GM21717 (cell line): ENCODE measurements at regions not wholly inside any gene's neighbourhood (a gene's known extent, or its start where the extent isn't known, plus 50 kb on each side); places are given as distances from the start of the nearest gene placed in this dataset.

ENCODE experiments used
- ATAC-seq: cut with Tn5 transposase; IDR thresholded peaks from one replicate; pipeline ENCODE4 v1.9.1; 2021; ENCODE audit warnings: mild to moderate bottlenecking, moderate library complexity; ENCODE audit not compliant: unreplicated experiment

DNA sequence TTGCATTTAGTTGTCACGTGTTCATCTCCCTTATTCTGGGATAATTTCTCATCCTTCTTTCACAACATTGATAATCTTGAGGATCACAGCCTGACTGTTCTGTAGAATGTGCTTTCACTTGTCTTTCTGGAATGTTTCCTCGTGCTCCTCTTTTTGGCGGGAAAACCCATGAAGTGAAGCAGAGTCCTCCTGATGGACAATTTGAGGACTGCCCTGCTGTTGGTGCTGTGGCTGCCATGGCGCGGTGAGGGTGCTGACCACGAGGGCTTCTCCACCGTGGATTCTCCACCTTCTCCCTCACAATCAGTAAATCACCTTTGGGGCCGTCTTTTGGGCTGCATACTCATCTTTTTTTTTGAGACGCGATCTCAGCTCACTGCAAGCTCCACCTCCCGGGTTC is 946.9 kb downstream of the BRD1 start:
- no peak for ATAC-seq

DNA sequence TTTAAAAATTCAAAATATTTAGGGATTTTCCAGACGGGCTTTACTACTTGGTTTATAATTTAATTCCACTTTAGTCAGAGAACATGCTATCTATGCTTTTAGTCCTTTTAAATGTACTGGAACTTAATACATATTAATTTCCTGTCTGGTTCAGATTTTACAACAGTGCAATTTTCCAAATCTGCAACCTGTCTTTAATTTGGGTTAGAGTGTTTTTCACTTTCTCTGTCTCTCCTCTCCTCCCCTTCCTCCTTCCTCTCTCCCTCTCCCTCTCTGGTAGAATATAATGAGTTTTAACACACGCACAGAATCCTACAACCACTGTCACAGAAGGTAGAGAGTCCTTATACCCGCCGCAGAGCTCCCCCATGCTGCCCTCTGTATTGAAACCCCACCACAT is 950.7 kb downstream of the BRD1 start:
- no peak for ATAC-seq

DNA sequence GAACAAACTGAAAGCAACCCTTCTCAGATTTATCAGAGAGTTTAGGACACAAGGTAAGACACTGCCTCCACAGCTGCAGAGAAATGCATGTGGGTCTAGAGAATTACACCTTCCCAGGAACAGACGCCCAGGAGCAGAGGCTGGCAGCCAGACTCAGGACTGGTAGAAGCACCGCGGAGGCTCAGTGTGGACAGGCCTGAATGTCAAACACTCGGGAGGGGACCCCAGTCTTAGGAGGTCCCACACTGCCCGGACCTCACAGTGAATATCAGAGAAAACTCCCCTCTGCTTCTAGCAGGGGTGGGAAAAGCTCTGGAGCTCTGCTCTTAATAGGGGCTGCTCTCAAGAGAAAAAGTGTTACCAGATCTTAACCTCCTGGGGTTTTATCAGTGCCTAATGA is 952.7 kb downstream of the BRD1 start:
- no peak for ATAC-seq

DNA sequence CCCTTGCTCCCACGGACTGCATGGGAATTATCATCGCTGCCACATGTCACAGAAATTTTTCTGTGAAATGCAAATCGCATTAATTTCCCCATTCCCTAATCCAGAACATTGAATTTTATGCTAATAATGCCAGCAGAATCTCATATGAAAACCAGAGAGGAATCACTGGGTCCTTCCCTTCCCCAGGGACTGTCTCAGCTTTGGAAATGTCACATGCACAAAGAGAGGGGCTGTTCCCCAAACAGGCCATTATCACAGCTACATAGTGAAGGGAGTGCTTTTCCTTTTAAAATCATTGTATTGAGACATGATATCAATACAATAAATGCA is 954.5 kb downstream of the BRD1 start:
- no peak for ATAC-seq

DNA sequence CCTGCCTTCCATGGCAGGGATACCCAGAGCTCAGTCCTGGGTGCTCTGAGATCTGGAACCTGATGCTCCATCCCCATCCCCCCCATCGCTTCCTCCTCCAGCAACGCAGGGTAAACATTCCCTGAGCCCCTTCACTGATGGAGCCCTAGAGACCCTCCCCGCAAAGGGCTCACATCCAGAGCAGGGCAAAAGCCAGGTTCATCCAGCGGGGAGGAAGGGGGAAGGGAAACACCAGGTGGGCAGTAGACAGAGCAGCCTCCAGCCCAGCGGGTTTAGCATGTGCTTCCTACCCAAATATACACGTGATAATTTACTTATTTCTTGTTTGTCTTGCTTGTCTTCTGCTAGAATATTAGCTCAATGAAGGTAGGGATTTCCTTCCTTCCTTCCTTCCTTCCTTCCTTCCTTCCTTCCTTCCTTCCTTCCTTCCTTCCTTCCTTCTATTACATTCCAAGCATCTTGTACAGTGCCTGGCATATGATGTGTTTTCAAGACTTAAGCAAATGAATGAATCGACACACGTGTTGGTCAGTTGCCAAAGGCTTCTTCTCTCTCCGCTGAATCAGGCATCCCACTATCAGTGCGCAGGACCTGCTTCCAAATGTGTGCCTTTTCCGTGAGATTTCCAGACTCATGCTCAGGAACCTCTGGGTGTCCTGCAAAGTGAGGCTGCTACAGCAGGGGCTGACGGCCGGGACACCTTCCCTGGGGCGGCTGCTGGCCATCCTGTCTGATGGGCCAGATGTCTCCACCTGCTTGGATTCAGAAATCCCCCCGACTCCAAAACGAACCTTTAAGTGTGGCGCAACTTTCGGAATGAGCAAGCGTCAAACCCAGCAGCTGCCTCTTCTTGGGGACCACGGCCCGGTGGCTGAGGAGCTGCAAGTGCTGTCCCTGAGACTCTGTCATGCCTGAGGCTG is 955.1 kb downstream of the BRD1 start:
- ATAC-seq = no peak

DNA sequence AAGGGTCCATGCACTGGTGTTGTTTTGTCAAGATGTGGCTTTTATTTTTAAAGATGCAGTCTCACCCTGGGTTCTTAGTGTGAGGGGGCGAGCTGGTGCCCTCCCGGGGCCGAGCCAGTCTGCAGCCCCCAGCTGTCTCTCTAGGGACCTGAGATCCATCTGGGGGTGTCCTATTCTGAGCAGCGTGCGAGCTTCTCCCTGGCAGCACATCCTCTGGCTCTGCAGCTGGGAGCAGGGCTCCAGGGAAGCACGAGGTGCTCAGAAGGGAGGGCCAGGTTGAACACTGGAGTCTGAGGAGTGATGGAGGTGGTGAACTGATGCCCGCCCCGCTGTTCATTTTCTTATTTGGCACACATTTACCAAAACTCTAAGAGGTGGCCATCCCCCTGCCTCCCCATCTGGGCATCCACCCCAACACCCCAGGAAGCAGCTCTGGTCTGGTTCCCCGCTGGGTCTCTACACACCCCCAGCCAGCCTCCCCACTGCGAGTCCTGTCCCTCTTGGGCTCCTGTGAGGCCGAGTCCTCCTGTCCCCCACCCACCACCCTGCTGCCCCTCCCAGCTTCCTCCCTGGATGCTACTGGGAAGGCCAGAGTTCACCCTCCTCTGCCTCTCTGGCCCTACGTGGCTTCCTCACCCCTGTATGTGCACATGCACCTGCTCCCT is 956.4 kb downstream of the BRD1 start:
- no peak for ATAC-seq

DNA sequence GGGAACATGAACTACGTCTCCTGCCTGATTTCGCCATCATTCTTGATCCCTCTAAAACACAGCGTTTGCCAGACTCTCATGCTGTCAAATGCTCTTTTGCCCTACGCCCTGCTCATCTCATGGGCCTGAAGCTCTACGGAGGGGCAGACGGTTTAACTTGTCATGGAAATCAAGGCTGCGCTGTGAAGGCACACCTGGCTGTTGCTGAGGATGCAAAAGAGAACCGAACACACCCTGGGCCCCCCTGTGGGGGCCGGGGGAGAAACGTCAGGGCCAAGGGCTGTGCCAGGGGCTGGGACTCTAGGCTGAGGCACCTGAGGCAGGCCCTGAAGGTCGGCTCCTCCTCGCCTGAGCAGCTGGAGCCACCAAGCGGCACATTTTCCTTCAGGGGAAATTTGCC is 957.2 kb downstream of the BRD1 start:
- ATAC-seq = no peak

DNA sequence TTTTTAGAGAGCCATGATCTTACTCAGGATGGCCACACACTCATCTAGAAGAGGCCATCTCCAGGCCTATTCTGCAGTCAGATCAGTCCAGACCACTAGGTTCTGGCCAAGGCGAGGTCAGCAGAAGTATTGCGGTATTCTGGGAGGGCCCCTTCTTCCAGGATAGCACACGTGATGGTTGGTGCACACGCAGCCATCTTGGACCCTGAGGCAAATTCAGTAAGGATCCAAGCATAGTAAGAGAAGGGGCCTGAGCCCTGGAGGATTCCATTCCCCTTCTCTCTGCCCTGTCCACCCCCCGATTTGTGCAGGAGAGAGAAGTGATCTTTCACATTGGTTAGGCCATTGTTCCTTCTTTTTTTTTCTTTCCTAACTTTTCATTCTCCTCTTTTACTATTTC is 957.9 kb downstream of the BRD1 start:
- ATAC-seq = no peak

DNA sequence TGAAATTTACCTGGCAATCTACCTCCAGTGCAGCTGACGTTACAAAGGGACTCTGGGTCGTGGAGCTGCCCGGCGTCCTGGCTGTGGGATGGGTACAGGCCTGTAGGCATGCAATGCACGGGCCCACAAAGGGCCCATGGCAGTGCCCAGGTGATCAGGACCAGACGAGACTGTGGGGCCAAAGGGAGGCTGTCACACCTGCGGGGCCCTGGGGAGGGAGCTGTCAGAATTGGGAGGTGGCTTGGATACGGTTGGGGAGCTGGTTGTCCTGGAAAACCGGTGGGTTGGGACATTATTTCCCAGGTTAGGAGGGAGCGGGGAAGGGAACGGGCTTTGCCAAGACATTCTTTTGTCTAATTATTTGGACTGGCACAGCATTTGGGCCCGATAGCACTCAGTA is 958.5 kb downstream of the BRD1 start:
- no peak for ATAC-seq

DNA sequence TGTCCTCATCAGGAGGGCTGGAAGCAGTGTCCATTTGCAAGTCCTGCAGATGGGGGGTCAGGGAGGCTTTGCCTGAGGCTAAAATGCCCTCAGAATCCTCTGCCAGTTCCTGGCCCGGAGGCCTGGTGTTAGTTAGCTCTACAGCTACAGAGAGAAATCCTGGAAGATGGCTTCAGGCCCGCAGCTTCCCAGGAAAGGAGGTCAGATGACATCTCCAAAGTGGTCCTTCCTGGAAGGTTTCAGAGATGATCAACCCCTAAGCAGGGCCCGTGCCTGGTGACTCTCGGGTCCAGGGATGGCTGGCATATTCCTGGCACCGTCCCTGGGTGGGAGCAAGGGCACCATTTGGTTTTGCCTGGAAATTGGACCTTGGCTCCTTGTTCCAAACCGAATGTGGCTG is 959.1 kb downstream of the BRD1 start:
- ATAC-seq = no peak

DNA sequence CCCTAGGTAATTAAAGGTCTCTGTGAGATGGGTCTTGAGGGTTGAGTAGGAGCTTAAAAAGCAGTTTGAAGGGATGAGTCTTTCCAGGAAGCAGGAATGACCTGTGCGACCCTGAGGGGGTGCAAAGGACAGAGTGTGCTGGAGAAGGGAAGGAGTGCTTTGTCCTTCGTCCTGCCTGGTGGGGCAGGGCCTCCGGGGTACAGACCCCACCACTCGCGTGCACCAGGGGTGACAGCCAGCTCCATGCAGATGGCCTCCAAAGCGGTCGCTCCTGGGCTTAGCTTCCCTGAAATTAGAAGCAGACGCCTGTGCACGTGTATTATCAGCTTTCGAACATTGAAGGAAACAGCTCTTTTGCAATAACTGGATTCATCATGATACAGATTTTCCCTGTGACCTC is 959.8 kb downstream of the BRD1 start:
- no peak for ATAC-seq

DNA sequence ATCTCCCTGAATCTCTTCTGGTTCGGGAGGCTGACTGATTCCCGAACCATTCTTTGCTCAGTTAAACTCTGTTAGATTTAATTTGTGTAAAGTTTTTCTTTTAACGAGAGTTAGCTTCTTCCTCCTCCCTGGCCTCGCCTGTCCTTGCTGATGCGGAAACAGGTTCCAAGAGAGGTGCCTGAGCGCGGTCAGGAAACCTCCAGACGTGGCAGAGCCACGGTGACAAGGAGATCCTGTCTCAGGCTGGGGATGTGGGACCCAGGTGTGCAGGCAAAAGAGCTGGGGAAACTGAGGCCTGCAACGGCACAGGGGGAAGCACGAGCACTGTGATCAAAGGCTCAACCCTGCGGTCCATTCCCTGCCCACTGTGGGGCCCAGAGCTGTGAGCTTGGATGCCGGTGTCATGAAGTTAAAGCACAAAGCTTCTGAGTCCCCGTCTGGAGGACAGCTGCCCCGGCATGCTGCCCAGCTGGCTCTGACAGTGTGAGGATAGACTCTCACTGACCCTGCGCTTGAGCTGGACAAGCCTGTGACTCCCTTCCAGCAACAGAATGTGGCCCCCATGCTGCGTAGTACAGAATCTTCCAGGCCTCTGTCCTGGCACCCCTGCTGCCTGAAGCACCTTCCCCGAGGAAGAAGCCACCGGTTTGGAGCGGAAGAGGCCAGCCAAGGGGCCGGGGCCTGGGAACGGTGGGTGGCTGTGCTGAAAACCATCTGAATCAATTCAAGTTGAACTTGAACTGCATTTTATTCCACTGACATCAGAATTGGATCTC is 960.6 kb downstream of the BRD1 start:
- no peak for ATAC-seq

DNA sequence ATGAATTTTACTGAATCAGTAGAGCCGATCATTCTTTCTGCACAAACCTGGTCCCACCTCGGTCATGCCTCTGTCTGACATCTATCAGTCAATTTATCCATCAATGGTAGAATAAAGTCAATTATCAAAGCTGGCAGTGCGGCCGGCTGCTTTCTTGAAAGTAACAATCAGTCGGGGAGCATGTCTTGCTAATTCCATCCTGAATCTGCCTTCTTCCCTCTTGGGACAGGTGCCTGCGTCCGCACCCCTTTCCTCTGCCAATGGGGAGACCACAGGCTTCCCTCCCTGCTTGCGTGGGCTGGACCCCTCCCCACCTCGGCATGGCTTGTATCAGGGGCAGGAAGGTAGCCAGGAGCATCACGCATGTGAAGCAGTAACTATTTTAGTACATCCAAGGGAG is 962.9 kb downstream of the BRD1 start:
- no peak for ATAC-seq

DNA sequence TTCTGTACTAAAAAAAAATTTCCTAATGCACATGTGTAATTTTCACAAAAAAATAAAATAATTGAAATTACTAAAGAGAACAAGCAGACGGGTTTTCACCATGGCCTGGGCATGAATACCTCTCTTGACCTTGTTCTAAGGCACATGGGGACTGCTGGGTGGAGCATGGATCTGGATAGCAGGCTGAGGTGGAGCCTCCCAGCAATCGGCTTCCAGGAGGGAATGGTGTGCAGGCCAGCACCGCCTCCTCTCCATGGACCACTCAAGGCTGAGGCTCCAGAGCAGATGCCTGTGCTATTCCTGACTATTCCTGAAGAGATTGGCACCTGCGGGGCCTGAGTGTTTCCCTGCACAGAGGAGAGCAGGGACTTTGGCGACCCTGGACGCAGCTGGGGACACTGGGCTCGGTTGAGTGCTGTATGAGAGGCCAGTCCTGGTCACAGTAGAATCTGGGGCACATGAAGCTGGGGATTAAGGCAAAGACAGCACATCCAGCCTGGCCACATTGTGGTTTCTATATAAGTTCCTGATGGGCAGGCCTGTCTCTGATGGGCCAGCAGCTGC is 963.6 kb downstream of the BRD1 start:
- no peak for ATAC-seq

DNA sequence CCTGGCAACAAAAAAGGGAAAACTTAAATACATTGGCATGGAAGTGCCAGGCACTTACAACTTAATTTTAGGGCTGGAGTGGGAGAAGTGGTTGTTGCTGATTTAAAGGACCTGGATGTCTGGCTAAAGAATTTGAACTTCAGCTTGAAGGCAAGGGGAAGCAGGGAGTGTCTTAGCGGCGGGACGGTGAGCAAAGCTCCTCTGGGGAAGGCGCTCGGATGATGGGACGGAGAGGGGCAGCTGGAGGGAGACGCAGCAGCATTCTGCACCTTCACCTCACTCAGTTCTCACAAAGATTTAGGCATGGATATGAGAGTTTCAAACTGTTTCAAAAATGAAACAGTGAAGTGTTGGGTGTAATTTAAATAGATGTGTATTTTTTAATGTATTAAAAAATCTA is 967.1 kb downstream of the BRD1 start:
- ATAC-seq = no peak

DNA sequence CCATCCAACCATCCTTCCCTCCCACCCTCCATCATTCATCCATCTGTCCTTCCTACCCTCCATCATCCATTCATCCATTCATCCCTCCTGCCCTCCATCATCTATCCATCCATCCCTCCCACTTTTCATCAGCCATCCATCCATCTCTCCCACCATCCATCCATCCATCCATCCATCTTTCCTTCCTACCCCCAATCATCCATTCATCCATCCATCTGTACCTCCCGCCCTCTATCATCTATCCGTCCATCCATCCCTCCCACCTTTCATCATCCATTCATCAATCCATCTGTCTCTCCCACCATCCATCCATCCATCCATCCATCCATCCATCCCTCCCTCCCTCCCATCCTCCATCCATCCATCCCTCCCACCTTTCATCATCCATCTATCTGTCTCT is 968.8 kb downstream of the BRD1 start:
- no peak for ATAC-seq

DNA sequence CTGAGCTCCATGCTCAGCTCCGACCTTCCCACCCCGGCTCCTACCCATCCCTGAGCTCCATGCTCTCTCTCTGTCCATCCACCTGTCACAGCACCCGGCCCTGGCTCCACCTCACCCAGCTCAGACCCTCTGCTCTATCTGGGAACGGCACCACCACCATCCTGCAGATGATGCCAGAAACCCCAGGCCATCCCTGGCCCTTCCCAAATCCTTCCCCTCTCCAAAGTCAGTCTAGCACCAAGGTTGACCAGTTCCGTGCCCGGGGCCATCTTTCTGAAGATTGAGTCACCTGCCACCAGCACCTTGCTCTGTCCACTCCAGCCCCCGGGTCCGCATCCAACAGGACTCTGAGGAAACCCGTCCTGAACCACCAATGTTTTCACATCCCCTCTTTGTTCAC is 969.6 kb downstream of the BRD1 start:
- no peak for ATAC-seq

DNA sequence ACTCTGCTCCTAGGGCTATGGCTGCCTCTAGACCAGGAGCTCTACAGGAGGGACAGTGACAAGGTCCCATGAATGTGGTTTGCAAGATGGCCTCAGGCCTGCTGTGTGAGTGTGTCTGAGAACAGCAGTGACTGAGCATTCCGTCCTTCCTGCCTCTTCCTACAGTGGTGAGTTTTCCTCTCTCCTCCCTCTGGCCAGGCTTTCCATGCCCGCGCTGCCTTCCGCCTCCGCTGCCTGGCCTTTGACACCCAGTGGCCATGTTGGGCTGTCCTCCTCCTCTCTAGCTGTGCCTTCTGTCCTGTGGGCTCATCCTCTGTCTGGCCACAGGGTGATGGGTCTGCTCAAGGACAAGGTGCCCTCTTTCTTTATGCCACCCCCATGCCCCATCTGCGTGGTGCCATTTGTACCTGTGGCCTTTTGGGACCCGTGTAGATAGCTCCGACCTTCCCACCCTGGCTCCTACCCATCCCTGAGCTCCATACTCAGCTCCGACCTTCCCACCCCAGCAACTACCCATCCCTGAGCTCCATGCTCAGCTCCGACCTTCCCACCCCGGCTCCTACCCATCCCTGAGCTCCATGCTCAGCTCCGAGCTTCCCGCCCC is 970.4 kb downstream of the BRD1 start:
- no peak for ATAC-seq

DNA sequence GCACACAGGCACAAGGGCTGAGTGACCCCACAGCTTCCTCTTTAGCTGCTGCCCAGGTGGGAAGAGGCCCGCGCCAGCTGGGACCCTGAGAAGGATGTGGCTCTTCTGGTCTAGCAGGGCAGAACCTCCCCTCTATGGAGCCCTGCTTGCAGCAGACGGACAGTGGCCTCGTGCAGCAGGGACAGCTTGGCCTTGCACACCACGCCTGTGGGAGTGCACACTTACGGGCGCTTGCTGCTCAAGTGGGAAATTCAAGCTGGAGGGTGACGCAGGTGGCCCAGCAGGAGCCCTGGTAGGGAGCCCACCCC is 971.4 kb downstream of the BRD1 start:
- ATAC-seq = no peak

DNA sequence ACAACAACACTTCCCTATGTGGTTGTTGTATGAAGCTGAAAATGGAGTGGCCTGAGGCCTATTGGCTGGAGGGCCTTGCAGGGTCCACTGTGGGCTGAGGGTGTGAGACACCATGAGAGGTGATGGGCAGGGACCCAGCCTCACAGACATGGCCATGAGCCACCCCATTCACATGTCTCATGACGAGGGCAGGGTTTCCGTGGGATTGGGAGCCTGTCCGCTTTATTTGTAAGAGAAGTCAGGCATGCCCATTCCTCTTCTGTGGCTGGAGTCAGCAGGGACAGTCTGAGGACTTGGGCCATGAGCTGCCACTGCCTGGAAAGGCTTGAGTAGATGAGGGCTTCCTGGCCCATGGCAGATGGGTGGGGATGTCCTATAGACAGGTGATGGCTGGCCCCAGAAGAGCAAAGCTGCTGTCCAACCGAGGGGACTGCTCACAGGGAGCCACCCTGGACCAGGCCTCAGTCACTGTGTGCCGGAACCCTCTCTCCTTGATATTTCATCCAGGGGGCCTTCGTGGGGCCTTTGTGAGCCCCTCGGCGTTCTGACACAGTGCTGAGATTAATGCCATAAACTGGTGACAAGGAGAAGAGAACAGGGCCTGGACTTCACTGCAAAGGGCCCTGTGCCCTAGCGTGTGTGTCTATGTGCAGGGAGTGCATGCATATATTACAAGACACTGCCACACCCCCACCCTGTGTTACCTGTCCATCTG is 971.9 kb downstream of the BRD1 start:
- ATAC-seq = no peak

DNA sequence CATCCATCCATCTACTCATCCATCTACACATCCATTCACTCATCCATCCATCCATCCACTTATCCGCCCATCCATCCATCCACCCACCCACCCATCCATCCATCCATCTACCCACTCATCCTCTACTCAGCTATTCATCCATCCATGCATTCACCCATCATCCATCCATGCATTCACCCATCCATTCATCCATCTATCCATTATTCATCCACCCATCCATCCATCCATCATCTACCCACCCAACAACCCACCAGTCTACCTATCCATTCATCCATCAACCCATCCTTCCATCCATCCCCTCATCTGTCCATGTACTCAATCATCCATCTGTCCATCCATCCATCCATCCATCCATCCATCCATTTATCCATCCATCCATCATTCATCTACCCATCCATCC is 972.7 kb downstream of the BRD1 start:
- ATAC-seq = no peak
